HG03196 (cell line): ENCODE measurements at regions not wholly inside any gene's neighbourhood (a gene's known extent, or its start where the extent isn't known, plus 50 kb on each side); places are given as distances from the start of the nearest gene placed in this dataset.
A peak's percentile ranks its signal among the peaks of the same experiment; 100 is the strongest.

Experiments used
- ATAC-seq: cut with Tn5 transposase; IDR thresholded peaks from one replicate; pipeline ENCODE4 v1.9.1; 2021; ENCODE audit not compliant: unreplicated experiment

DNA sequence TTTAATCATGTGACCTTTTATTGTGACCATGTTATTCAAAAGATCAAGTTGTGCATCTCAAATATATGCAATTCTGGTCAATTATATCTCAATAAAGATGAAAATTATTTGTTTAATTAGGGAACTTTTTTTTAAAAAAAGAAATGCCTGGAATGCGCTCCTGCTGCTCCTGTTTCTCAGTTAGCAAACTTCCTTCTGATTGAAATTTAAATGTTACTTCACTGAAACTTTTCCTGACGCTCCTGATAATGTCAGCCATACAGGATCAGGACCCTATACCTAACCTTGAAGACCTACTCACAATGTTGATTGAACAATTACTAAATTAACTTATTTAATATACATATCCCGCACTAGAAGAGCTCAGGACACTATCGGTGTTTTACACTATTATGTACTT lies 190.4 kb downstream of the MACC1 start:
- ATAC-seq, result no peak

DNA sequence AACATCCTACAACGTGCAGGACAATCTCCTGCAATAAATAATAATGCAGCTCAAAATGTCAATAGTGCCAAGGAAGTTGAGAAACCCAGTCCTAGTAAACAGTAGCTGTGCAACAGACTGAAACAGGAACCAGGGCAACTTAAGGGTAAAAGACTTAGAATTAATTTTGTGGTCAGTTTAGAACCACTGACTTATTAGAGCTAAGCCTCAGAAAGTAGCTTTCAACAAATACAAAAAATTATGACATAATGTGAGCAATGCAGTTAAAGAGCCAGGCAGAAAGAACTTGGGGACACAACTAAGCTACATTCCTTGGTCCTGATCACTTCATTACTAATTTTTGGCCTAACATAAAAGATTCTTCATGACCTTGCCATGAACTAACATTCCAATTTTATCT lies 195.4 kb downstream of the MACC1 start:
- peak; percentile 89 for ATAC-seq

DNA sequence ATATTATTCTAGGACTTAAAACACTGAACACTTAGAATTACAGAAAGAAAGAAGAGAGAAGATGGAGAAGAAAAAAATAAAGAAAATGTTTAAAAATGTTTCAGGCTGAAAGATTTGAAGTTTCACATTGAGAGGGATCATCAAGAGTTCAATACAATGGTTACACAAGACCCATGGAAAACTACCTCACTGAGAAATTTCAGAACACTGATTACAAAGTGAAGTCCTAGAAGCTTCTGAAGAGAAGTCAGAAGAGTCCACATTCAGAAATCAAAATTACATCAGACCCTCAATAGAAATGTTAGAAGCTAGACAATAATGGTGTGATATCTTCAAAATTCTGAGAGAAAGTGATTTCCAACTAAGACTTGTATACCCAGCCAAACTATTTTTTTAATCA lies 196.1 kb downstream of the MACC1 start:
- no peak for ATAC-seq

DNA sequence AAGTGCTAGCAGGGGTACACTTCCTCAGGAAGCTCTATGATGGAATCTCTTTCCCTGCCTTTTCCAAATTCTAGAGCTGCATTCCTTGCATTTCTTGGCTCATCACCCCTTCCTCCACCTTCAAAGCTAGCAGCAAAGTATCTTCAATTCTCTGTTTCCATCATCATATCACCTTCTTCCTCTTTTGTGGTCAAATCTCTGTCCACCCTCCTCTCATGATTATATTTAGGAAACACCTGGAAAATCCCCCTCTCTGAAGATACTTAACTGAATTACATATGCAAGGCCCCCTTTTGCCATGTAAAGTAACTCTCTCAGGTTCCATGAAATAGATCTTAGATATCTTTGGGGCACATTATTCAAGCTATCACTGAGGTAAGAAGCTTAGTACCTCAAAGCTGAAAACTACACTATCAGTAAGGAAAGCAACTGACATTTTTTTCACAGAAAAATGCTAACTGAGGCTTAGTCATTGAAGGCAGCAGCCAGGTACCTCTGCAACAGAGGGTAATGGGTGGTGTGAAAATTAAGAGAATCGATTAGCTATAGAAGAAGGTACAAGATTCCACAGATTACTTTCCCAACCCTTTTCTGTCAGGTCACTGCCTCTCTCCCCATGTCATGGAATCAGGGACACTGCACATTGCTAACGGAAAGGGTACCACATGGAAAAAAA lies 197.3 kb downstream of the MACC1 start:
- ATAC-seq, result no peak

DNA sequence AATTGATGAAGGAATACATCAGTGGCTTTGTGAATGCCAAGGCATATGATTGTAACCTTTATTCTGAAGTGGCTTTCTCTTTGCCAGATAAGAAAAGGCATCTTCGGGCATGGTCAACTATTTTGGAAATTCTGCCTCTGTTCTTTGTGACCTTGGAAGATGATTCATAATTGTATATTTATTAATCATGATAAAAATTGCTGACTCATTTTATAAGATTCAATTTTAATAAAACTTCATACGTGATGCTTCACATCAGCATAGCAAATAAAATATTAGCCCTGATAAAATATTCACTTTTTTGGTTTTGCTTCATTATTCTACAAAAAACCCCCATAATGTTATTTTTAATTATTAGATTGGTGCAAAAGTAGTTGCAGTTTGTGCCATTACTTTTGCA lies 200.5 kb downstream of the MACC1 start:
- no peak for ATAC-seq

DNA sequence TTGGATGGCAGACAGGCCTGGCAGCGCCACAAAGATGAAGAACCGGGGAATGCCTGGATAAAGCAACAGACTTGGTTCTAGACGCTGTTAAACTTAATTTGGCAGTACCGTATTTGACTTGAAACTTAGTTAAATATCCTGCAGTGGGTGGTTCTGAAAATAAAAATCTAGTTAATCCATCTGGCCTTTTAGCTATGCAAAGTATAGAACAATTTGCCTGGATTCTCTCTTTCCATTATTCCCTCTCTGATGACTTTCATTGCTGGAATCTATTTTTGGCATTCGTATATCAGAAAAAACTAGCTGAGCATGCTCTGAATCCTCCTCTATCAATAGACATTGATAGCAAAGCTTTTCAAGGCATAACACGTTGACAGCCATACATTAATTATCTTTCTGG lies 203.6 kb downstream of the MACC1 start:
- no peak for ATAC-seq

DNA sequence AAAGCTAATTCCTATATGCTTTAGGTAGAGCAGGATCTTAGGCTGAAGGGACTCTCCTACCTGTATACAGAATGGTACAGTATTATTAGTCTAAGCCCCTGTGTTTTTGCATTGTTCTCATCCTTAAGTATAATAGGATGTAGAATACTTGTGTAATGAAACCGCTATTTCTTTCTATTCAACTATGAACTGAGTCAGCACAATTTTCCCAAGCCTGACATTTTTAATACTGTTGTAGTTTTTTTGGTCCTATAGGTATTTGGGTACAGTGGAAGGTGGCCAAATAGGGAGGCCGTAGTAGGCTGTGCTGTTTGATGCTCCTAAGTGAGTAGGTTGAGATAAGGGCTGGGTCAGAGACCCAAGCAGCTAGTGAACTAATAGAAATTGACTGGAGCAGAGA lies 205.1 kb downstream of the MACC1 start:
- no peak for ATAC-seq

DNA sequence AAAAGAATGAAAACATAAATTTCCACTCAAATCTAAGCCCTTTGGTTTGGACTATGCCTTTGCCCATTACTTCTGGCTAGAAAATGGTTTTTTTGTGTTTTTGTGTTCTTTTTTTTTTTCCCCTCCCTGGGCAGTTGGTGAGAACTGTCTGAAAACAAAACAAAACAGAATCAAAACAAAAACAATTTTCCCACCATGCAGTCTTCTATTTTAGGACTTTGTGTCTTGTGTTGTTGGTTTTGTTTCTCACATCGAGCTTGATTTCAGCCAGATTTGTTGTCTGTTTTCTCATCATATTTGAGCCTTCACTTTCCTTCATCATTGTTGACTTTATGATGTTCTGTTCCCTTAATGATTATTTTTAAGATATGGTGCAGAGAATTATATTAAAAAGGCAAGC lies 206.3 kb downstream of the MACC1 start:
- ATAC-seq, result no peak

DNA sequence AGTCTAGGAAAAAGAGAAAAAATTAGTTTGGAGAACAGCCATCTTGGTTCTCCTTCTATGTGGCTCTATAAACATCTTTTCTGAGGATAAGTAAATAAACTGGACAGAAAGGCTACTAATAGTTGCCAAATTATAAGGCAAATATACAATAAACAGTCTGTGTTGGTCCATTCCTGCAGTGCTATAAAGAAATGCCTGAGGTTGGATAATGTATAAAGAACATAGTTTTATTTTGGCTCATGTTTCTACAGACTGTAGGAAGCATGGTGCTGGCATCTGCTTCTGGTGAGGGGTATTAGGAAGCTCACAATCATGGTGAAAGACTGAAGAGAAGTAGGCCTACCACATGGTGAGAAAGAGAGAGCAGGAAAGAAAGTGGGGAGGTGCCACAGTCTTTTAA lies 209.7 kb downstream of the MACC1 start:
- no peak for ATAC-seq

DNA sequence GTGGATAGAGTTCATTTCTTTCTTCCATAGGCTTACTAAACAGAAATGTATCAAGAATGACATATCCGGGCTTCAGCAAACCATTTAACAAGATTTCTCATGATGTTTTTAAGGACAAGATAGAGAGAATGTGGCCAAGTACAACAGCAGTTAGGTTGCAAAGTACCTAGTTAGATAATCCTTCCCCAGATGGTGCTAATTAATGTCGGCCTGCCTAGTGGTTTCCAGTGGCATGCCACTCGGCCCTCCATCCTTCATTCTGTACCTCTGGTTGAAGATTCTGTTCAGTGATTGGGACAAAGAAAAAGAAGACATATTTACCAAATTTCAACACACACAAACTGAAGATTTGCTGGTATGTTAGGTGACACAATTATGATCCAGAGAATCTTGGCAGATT lies 212.1 kb downstream of the MACC1 start:
- ATAC-seq, result no peak

DNA sequence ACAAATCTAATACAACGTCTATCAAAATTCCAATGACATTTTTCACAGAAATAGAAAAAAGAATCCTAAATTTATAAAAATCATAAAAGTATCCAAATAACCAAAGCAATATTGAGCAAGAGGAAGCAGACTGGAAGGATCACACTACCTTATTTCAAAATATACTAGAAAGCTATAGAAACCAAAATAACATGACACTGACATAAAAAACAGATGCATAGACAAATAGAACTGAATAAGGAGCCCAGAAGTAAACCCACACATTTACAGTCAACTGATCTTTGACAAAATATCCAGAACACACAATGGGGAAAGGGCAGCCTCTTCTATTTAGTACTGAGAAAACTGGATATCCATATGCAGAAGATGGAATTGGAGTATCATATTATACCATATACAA lies 217.5 kb downstream of the MACC1 start:
- no peak for ATAC-seq

DNA sequence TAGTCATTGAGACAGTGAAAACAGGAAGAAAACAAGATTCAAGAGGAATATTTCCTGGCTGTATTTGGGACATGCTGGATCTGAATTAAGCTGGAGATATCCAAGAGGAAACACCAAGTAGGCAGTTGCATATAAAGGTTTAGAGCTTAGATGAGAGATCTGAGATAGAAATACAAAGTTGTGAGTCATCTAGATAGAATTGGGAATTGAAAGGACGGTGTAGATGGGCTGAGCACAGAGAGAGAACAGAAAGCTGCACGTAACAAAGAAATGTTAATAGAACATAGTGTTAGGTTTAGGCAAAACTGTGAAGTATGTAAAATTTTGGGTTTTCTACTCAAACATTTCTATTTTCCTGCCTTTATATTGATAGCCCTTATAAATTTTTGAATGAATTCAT lies 218.5 kb upstream of the TMEM196 start:
- ATAC-seq, result no peak

DNA sequence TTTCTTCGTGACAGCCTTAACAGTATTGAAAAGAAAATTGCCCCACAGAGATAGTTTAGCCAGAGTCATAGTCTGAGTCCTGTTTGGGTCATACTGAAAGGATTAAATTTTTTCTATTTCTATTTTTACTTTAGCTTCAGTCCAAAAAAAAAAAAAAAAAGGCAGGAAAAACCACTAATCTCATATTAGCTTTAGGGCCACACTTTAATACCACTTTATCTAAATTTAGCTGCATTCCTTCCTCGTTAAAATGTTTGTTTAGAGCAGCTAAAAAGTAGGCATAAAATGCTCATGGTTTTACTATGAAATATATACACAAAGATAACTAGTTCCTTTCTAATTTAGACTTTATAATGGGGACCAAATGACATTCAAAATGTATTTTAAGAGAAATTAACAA lies 216.5 kb upstream of the TMEM196 start:
- ATAC-seq, result no peak

DNA sequence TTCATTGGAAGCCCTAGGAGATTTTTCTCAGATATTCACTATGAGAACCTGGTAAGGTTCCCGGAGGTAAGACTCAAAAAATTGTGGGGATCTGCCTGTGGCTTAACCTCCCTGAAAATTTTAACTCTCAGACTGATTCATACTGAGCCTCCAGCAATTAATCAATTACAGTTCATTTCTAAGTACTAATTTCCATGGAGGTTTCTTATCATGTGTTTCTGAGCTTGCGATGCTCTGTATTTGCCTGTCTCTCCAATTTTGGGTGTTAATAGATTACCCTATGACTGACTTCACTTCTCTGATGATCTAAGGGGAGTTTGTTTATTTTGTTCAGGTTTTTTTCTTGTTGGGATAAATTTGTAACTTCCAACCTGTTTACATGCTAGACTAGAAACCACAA lies 215.4 kb upstream of the TMEM196 start:
- ATAC-seq, result no peak

DNA sequence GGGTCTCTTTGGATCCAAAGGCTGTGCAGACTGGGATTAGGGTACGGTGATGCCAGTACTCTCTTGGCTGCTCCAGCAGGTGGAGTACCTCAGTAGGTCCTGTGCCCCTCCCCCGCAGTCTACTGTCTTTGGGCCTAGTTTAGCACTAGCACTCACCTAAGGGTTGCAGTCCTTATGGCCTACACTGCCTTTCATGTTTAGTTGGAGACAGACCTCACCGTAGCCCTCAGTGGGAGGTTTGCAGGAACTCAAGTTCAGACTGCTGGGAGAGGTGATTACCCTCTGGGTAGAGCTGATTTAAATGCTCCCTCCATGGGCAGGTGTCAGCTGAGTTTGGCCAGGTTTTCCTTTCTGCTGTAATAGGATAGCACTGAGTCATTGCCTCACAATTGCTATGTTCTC lies 210.8 kb upstream of the TMEM196 start:
- ATAC-seq, result no peak

DNA sequence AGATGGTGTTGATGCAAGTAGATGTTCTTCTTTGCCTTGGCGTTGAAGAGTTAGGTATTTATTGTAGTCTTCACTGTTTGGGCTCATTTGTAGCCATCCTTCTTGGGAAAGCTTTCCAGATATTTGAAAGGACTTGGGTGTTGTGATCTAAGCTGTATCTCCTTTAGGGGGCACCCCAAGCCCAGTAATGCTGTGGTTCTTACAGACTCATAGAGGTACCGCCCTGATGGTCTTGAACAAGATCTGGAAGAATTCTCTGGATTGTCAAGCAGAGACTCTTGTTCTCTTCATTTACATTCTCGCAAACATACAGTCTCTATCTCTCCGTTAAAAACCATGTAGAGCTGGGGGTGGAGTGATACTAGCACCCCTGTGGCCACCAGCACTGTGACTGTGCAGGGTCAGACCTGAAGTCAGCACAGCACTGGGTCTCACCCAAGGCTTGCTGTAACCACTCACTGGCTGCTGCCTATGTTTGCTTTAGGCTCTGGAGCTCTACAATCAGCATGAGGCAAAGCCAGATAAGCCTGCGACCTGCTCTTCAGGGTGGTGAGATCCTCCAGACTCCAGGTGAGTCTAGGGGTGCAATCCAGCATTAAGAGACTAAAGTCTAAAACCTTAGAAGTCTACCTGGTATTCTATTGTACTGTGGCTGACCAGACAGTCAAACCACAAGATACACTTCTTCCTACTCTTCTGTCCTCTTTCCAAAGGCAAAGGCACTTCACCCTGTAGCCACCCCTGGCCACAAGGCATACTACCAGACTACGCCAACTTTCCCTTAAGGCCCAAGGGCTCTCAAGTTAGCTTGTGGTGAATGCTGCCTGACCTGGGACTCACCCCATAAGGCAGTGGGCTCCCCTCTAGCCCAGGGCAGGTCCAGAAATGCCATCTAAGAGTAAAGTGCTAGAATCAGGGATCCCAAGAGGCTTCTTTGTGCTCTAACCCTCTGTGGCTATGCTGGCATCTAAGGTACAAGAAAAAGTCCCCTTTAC lies 209.7 kb upstream of the TMEM196 start:
- no peak for ATAC-seq

DNA sequence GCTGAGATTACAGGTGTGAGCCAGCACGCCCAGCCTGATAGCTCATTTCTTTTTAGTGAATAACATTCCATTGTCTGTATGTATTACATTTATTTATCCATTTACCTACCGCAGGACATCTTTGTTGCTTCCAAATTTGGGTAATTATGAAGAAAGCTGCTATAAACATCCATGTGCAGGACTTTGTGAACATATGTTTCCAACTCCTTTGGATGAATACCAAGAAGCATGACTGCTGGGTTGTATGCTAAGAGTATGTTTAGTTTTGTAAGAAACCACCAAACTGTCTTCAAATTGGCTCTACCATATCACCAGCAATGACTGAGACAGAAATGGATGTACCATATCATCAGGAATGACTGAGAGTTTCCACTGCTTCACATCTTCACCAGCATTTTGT lies 200.2 kb upstream of the TMEM196 start:
- ATAC-seq, result no peak

DNA sequence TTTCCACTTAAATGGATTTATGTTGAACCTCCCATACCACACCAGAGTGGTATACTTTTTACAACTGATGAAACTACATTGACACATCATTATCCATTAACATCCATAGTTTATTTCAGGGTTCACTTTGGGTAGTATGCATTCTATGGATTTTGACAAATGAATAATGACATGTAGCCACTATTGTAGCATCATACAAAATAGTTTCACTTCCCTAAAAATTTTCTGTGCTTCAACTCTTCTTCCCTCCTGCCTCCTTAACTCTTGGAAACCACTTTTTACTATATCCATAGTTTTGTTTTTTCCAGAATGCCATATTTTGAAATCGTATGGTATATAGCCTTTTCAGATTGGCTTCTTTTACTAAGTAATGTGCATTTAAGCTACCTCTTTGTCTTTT lies 199.5 kb upstream of the TMEM196 start:
- no peak for ATAC-seq

DNA sequence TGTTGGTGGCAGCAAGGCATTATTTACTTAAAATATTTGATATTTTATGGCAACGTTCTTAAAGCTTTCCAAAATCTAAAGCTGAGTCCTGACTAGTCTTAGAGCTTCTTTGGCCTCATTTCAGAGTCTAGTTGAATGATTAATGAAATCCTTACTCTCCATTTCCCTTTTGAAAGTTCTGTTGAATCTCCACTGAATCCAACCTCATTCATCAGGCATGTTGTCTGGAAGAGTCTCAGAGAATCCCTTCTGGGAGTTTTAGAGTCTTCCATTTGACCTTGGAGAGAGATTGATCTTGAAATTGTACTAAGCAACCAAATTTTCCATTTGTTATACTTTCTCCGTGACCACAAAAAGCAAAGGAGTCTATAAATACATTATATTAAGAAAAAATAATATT lies 198.5 kb upstream of the TMEM196 start:
- ATAC-seq, result no peak

DNA sequence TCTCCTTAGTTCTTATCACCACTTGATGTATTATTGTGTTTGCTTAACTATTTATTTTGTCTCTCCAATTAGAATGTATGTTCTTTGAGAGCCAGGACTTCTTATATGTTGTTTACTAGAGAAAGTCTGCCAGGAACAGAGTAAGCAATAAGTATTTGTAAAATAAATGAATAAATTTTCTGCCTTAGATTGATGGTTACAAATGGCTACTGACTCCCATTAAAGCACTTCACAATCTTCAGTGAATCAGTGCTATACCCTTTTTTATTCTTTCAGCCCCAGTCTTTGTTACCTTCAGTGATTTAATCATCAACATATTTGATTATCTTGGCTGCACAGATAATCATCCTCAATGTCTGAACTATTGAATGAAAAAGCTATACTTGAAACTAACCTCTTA lies 197.1 kb upstream of the TMEM196 start:
- no peak for ATAC-seq

DNA sequence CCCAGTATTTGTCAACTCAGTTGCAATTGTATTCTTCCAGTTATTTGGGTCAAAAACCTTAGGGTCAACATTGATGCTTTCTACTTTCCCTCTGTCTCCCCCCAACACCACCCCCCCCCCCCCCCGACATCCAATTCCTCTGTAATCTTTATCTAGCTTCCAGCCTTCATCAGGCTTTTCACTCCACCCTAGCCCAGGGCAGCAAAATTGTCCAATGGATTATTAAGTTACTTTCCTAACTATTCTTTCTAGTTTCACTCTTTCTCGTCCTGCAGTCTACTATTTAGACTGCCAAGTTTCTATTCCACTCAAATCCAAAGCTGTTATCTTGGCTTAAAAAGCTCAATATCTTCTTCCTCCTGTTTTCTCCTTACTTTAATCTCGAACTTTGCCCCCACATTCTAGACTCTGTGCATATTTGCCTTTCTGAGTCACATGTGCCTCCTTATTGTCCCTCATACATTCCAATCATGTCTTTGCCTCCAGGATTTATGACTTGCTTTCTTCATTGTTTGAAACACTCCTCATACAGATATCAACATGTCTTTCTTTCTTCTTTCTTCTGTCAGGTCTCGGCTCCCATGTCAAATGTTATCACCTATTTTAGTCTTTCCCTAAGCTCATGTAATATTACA lies 196.6 kb upstream of the TMEM196 start:
- no peak for ATAC-seq

DNA sequence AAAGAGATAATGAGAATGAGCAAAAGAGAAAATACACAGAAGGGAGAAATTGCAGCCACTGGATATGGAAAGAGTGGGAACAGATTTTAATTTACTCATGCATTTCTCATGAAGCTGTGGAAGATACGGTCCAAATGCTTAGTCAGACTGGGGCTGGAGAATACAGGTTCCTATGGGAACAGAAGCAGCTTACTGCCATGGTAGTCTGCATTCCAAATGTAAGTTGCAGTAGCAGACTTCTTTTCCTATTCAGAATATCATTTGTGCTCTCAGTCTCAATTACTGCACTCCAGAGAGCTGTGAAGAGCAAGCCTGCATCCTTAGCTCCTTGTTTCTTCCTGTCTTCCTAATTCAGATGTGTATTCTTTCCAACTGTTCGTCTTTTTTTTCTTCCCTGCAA lies 190.8 kb upstream of the TMEM196 start:
- ATAC-seq, result no peak
